ENCODE measurements at regions not wholly inside any gene's neighbourhood (a gene's known extent, or its start where the extent isn't known, plus 50 kb on each side); places are given as distances from the start of the nearest gene placed in this dataset.

GRCh38 chr11:110948112-110948511, 235.9 kb upstream of the ARHGAP20 start:
- ChIA-PET POLR2A (no interaction called here), CTCF (no interaction called here), RAD21 (ENCODE audit: low non-redundant PET in 1 of 2, low total read pairs in 2 of 2, uncharacterized antibody in 2 of 2, unreplicated experiment in 2 of 2) (no interaction called here)
- BruUV-seq (replicated peaks) = no TSS peak
- no peak for TF ChIP-seq CEBPB (IDR thresholded peaks at IDR 0.05; ENCODE audit: low read depth)
- no peak for TF ChIP-seq ZBTB33 (IDR thresholded peaks at IDR 0.05; ENCODE audit: extremely low read depth, insufficient replicate concordance, low read length)
- no peak for TF ChIP-seq EGR1 (IDR thresholded peaks at IDR 0.05; ENCODE audit: low read depth)
- H4K20me1 ChIP-seq (ENCODE audit: insufficient read depth) = no peaks in the 10 kb centered on the region
- no peaks in the 10 kb centered on the region for H3K36me3 ChIP-seq (ENCODE audit: control insufficient read depth in 1 of 2, insufficient read depth in 2 of 2, low read length in 2 of 2)
- peaks cover 6% of the 10 kb centered on the region; the same call in 1 of the 2 replicates for H3K27me3 ChIP-seq (ENCODE audit: insufficient read depth, low read length)
- DNase-seq (ENCODE audit: low read depth, low spot score) = no peak
- H3K4me1 ChIP-seq (ENCODE audit: control insufficient read depth in 1 of 2, insufficient read depth in 2 of 2, low read length in 2 of 2) = no peaks in the 10 kb centered on the region
- H3K9me3 ChIP-seq (ENCODE audit: control insufficient read depth in 1 of 2, insufficient read depth in 1 of 2, low read depth in 1 of 2, low read length in 2 of 2) = no peaks in the 10 kb centered on the region
- no peaks in the 10 kb centered on the region for H3K79me2 ChIP-seq (ENCODE audit: insufficient read depth, low read length)
- H3K4me2 ChIP-seq (ENCODE audit: low read length) = no peak overlapping the region
- no peak overlapping the region for H2AFZ ChIP-seq (ENCODE audit: low read depth, low read length, poor library complexity, severe bottlenecking)
- intact Hi-C loops (cut with micrococcal nuclease) = no loop called here
- H3K9me2 ChIP-seq (ENCODE audit: insufficient read depth) = no peaks in the 10 kb centered on the region
- no peak overlapping the region for H3K4me3 ChIP-seq (replicated peaks in 1 of 2; ENCODE audit: low read depth in 1 of 2, low read length in 2 of 2)
- ATAC-seq = no peak
- no peak overlapping the region for H3K27ac ChIP-seq (ENCODE audit: low read depth, low read length)
- H3K9ac ChIP-seq (ENCODE audit: low read length) = no peak overlapping the region

DNA sequence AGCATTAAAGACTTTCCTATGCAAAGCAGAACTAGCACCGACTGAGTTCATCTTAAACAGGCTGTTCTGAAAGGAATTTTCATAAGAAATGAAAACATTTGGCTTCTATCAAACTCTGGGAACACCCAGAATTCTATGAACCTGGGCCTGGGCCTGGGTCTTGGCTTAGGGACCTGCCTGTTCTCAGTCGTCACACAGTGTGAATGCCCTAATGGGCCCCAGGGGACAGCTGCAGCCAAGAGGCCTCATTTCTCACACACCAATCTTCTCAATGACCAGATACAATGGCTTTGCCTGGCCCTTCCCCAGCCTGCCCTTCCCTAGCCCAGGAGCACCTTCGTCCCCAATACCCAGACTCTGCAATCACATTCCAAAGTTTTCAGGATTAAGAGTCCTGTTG, 234.9 kb upstream of the ARHGAP20 start:
- CTCF ChIA-PET = no interaction called here
- ATAC-seq = no peak
- TF ChIP-seq ZNF274 (IDR thresholded peaks at IDR 0.05; ENCODE audit: low read depth, low read length) (no peak), SP1 (IDR thresholded peaks at IDR 0.05; ENCODE audit: low read depth) (no peak), ZBTB33 (IDR thresholded peaks at IDR 0.05; ENCODE audit: extremely low read depth, insufficient replicate concordance, low read length) (no peak), EGR1 (IDR thresholded peaks at IDR 0.05; ENCODE audit: low read depth) (no peak), TCF7L2 (IDR thresholded peaks at IDR 0.05; ENCODE audit: borderline replicate concordance, extremely low read depth, insufficient read depth, insufficient read length) (no peak), ZFX (IDR thresholded peaks at IDR 0.05) (no peak), JUND (IDR thresholded peaks at IDR 0.05) (no peak)
- TF ChIP-seq, protein P1, sequence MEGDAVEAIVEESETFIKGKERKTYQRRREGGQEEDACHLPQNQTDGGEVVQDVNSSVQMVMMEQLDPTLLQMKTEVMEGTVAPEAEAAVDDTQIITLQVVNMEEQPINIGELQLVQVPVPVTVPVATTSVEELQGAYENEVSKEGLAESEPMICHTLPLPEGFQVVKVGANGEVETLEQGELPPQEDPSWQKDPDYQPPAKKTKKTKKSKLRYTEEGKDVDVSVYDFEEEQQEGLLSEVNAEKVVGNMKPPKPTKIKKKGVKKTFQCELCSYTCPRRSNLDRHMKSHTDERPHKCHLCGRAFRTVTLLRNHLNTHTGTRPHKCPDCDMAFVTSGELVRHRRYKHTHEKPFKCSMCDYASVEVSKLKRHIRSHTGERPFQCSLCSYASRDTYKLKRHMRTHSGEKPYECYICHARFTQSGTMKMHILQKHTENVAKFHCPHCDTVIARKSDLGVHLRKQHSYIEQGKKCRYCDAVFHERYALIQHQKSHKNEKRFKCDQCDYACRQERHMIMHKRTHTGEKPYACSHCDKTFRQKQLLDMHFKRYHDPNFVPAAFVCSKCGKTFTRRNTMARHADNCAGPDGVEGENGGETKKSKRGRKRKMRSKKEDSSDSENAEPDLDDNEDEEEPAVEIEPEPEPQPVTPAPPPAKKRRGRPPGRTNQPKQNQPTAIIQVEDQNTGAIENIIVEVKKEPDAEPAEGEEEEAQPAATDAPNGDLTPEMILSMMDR (IDR thresholded peaks at IDR 0.05 in 2 of 3, conservative IDR thresholded peaks at IDR 0.05 in 1 of 3; ENCODE audit: borderline replicate concordance in 1 of 3, insufficient read depth in 1 of 3, low read depth in 2 of 3, low read length in 2 of 3) = no peak
- TF ChIP-seq, protein P2, sequence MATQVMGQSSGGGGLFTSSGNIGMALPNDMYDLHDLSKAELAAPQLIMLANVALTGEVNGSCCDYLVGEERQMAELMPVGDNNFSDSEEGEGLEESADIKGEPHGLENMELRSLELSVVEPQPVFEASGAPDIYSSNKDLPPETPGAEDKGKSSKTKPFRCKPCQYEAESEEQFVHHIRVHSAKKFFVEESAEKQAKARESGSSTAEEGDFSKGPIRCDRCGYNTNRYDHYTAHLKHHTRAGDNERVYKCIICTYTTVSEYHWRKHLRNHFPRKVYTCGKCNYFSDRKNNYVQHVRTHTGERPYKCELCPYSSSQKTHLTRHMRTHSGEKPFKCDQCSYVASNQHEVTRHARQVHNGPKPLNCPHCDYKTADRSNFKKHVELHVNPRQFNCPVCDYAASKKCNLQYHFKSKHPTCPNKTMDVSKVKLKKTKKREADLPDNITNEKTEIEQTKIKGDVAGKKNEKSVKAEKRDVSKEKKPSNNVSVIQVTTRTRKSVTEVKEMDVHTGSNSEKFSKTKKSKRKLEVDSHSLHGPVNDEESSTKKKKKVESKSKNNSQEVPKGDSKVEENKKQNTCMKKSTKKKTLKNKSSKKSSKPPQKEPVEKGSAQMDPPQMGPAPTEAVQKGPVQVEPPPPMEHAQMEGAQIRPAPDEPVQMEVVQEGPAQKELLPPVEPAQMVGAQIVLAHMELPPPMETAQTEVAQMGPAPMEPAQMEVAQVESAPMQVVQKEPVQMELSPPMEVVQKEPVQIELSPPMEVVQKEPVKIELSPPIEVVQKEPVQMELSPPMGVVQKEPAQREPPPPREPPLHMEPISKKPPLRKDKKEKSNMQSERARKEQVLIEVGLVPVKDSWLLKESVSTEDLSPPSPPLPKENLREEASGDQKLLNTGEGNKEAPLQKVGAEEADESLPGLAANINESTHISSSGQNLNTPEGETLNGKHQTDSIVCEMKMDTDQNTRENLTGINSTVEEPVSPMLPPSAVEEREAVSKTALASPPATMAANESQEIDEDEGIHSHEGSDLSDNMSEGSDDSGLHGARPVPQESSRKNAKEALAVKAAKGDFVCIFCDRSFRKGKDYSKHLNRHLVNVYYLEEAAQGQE (IDR thresholded peaks at IDR 0.05; ENCODE audit: low read depth) = no peak

More for the DNA sequence above, 234.9 kb upstream of the ARHGAP20 start:
- no peaks in the 10 kb centered on the region for H3K9me2 ChIP-seq (ENCODE audit: insufficient read depth)
- H3K4me1 ChIP-seq (ENCODE audit: control insufficient read depth in 1 of 2, insufficient read depth in 2 of 2, low read length in 2 of 2) = no peaks in the 10 kb centered on the region
- H3K9ac ChIP-seq (ENCODE audit: low read length) = no peak overlapping the region
- no TSS peak for BruUV-seq (replicated peaks)
- no peak overlapping the region for H3K4me3 ChIP-seq (replicated peaks in 1 of 2; ENCODE audit: low read depth in 1 of 2, low read length in 2 of 2)
- no peak overlapping the region for H3K27ac ChIP-seq (ENCODE audit: low read depth, low read length)
- H3K79me2 ChIP-seq (ENCODE audit: insufficient read depth, low read length) = no peaks in the 10 kb centered on the region
- RAD21 ChIA-PET (ENCODE audit: low non-redundant PET in 1 of 2, low total read pairs in 2 of 2, uncharacterized antibody in 2 of 2, unreplicated experiment in 2 of 2) = no interaction called here
- no peaks in the 10 kb centered on the region for H4K20me1 ChIP-seq (ENCODE audit: insufficient read depth)
- H2AFZ ChIP-seq (ENCODE audit: low read depth, low read length, poor library complexity, severe bottlenecking) = no peak overlapping the region
- intact Hi-C loops (cut with micrococcal nuclease) = no loop called here
- no peaks in the 10 kb centered on the region for H3K9me3 ChIP-seq (ENCODE audit: control insufficient read depth in 1 of 2, insufficient read depth in 1 of 2, low read depth in 1 of 2, low read length in 2 of 2)
- DNase-seq (ENCODE audit: low read depth, low spot score) = no peak
- H3K4me2 ChIP-seq (ENCODE audit: low read length) = no peak overlapping the region
- POLR2A ChIA-PET = no interaction called here
- H3K27me3 ChIP-seq (ENCODE audit: insufficient read depth, low read length) = peaks cover 6% of the 10 kb centered on the region; the same call in 1 of the 2 replicates
- H3K36me3 ChIP-seq (ENCODE audit: control insufficient read depth in 1 of 2, insufficient read depth in 2 of 2, low read length in 2 of 2) = no peaks in the 10 kb centered on the region
